ENCODE measurements at regions not wholly inside any gene's neighbourhood (a gene's known extent, or its start where the extent isn't known, plus 50 kb on each side); places are given as distances from the start of the nearest gene placed in this dataset.

- H3K27me3 ChIP-seq (replicated peaks; ENCODE audit: insufficient read depth, low read depth, low read length, poor library complexity), result no peaks in the 10 kb centered on the region
- POLR2A ChIA-PET (ENCODE audit: low non-redundant PET), result no interaction called here
- no peak overlapping the region for H3K4me3 ChIP-seq (ENCODE audit: low read depth, low read length, poor library complexity, severe bottlenecking)
- no peak overlapping the region for H3K27ac ChIP-seq (ENCODE audit: low read depth, low read length, poor library complexity, severe bottlenecking)
- DNase-seq (ENCODE audit: low spot score), result no peak
- H3K36me3 ChIP-seq (ENCODE audit: insufficient read depth, low read length, poor library complexity, severe bottlenecking), result no peaks in the 10 kb centered on the region
- H3K9me3 ChIP-seq (ENCODE audit: low read depth, low read length, poor library complexity, severe bottlenecking), result peaks cover 10% of the 10 kb centered on the region
- H3K4me1 ChIP-seq (ENCODE audit: insufficient read depth, low read length, poor library complexity, severe bottlenecking), result no peaks in the 10 kb centered on the region
- CTCF ChIA-PET, result interaction anchor here (0.7 kb wide), 1 partner anchor 466 kb away, joined by 4 read pairs; no protein-coding TSS in a partner anchor
- no TSS peak for BruUV-seq (replicated peaks)
- intact Hi-C loops (cut with micrococcal nuclease; ENCODE audit: unreplicated experiment), result no loop called here
- TF ChIP-seq CTCF (conservative IDR thresholded peaks at IDR 0.05; ENCODE audit: low read depth, low read length) (no peak), EZH2 (IDR thresholded peaks at IDR 0.05; ENCODE audit: borderline replicate concordance, low read depth, low read length, poor library complexity, severe bottlenecking) (no peak)
These were observed 355.6 kb downstream of the TENT5A start for GRCh38 chr6:81396916-81397315.

- BruUV-seq (replicated peaks), result no TSS peak
- TF ChIP-seq EZH2 (IDR thresholded peaks at IDR 0.05; ENCODE audit: borderline replicate concordance, low read depth, low read length, poor library complexity, severe bottlenecking), result no peak
- TF ChIP-seq CTCF (conservative IDR thresholded peaks at IDR 0.05; ENCODE audit: low read depth, low read length), result no peak
- peaks cover 10% of the 10 kb centered on the region for H3K4me1 ChIP-seq (ENCODE audit: insufficient read depth, low read length, poor library complexity, severe bottlenecking)
- no peak overlapping the region for H3K4me3 ChIP-seq (ENCODE audit: low read depth, low read length, poor library complexity, severe bottlenecking)
- DNase-seq (ENCODE audit: low spot score), result no peak
- POLR2A ChIA-PET (ENCODE audit: low non-redundant PET), result no interaction called here
- CTCF ChIA-PET, result no interaction called here
- H3K36me3 ChIP-seq (ENCODE audit: insufficient read depth, low read length, poor library complexity, severe bottlenecking), result no peaks in the 10 kb centered on the region
- intact Hi-C loops (cut with micrococcal nuclease; ENCODE audit: unreplicated experiment), result no loop called here
- H3K27ac ChIP-seq (ENCODE audit: low read depth, low read length, poor library complexity, severe bottlenecking), result no peak overlapping the region
- peaks cover 8% of the 10 kb centered on the region for H3K9me3 ChIP-seq (ENCODE audit: low read depth, low read length, poor library complexity, severe bottlenecking)
- no peaks in the 10 kb centered on the region for H3K27me3 ChIP-seq (replicated peaks; ENCODE audit: insufficient read depth, low read depth, low read length, poor library complexity)
These were observed 365.3 kb downstream of the TENT5A start for GRCh38 chr6:81387163-81387562.

- H3K27ac ChIP-seq (ENCODE audit: low read depth, low read length, poor library complexity, severe bottlenecking), result no peak overlapping the region
- intact Hi-C loops (cut with micrococcal nuclease; ENCODE audit: unreplicated experiment), result no loop called here
- no peak overlapping the region for H3K4me3 ChIP-seq (ENCODE audit: low read depth, low read length, poor library complexity, severe bottlenecking)
- CTCF ChIA-PET, result no interaction called here
- POLR2A ChIA-PET (ENCODE audit: low non-redundant PET), result no interaction called here
- peaks cover 7% of the 10 kb centered on the region for H3K9me3 ChIP-seq (ENCODE audit: low read depth, low read length, poor library complexity, severe bottlenecking)
- H3K36me3 ChIP-seq (ENCODE audit: insufficient read depth, low read length, poor library complexity, severe bottlenecking), result no peaks in the 10 kb centered on the region
- H3K4me1 ChIP-seq (ENCODE audit: insufficient read depth, low read length, poor library complexity, severe bottlenecking), result peaks cover 10% of the 10 kb centered on the region
- TF ChIP-seq EZH2 (IDR thresholded peaks at IDR 0.05; ENCODE audit: borderline replicate concordance, low read depth, low read length, poor library complexity, severe bottlenecking) (no peak), CTCF (conservative IDR thresholded peaks at IDR 0.05; ENCODE audit: low read depth, low read length) (no peak)
- peak; percentile 76 for DNase-seq (ENCODE audit: low spot score)
- no peaks in the 10 kb centered on the region for H3K27me3 ChIP-seq (replicated peaks; ENCODE audit: insufficient read depth, low read depth, low read length, poor library complexity)
- BruUV-seq (replicated peaks), result no TSS peak
These were observed 367.6 kb downstream of the TENT5A start for GRCh38 chr6:81384921-81385320.
